ENCODE measurements at regions not wholly inside any gene's neighbourhood (a gene's known extent, or its start where the extent isn't known, plus 50 kb on each side); places are given as distances from the start of the nearest gene placed in this dataset.

- no peak for DNase-seq (ENCODE audit: low read depth in 2 of 2)
Observed at GRCh38 chr1:56191369-56191768, 388.0 kb downstream of the PLPP3 start.

- no peak for DNase-seq (ENCODE audit: low read depth in 2 of 2)
Observed at GRCh38 chr1:56190806-56191365, 388.5 kb downstream of the PLPP3 start.

GRCh38 chr1:56189946-56190805, 389.2 kb downstream of the PLPP3 start:
- no peak for DNase-seq (ENCODE audit: low read depth in 2 of 2)

- DNase-seq (ENCODE audit: low read depth in 2 of 2) = no peak
Observed at GRCh38 chr1:56189454-56189853, 389.9 kb downstream of the PLPP3 start.

- no peak for DNase-seq (ENCODE audit: low read depth in 2 of 2)
Observed at GRCh38 chr1:56188855-56189254, 390.5 kb downstream of the PLPP3 start.

GRCh38 chr1:56188221-56188620, 391.1 kb downstream of the PLPP3 start:
- no peak for DNase-seq (ENCODE audit: low read depth in 2 of 2)

- DNase-seq (ENCODE audit: low read depth in 2 of 2) = no peak
Observed at GRCh38 chr1:56187405-56187804, 392.0 kb downstream of the PLPP3 start.

- no peak for DNase-seq (ENCODE audit: low read depth in 2 of 2)
Observed at GRCh38 chr1:56185493-56185892, 393.9 kb downstream of the PLPP3 start.

- DNase-seq (ENCODE audit: low read depth in 2 of 2) = no peak
Observed at GRCh38 chr1:56183151-56183550, 396.2 kb downstream of the PLPP3 start.

- DNase-seq (ENCODE audit: low read depth in 2 of 2) = no peak
Observed at GRCh38 chr1:56180520-56181190, 398.7 kb downstream of the PLPP3 start.

- DNase-seq (ENCODE audit: low read depth in 2 of 2) = no peak
Observed at GRCh38 chr1:56179543-56179942, 399.8 kb downstream of the PLPP3 start.

GRCh38 chr1:56175211-56175610, 404.2 kb downstream of the PLPP3 start:
- no peak for DNase-seq (ENCODE audit: low read depth in 2 of 2)

- DNase-seq (ENCODE audit: low read depth in 2 of 2) = no peak
Observed at GRCh38 chr1:56174176-56174885, 405.0 kb downstream of the PLPP3 start.

- no peak for DNase-seq (ENCODE audit: low read depth in 2 of 2)
Observed at GRCh38 chr1:56173736-56174135, 405.6 kb downstream of the PLPP3 start.

- no peak for DNase-seq (ENCODE audit: low read depth in 2 of 2)
Observed at GRCh38 chr1:56171670-56172069, 407.7 kb downstream of the PLPP3 start.

GRCh38 chr1:56170784-56171320, 408.5 kb downstream of the PLPP3 start:
- no peak for DNase-seq (ENCODE audit: low read depth in 2 of 2)

- DNase-seq (ENCODE audit: low read depth in 2 of 2) = no peak
Observed at GRCh38 chr1:56169856-56170255, 409.5 kb downstream of the PLPP3 start.

GRCh38 chr1:56168176-56168575, 411.2 kb downstream of the PLPP3 start:
- DNase-seq (ENCODE audit: low read depth in 2 of 2) = no peak

GRCh38 chr1:56167596-56167995, 411.8 kb downstream of the PLPP3 start:
- no peak for DNase-seq (ENCODE audit: low read depth in 2 of 2)

GRCh38 chr1:56160773-56161315, 418.5 kb downstream of the PLPP3 start:
- DNase-seq (ENCODE audit: low read depth in 2 of 2) = no peak

- DNase-seq (ENCODE audit: low read depth in 2 of 2) = no peak
Observed at GRCh38 chr1:56156971-56157876, 422.1 kb downstream of the PLPP3 start.
